ENCODE measurements at regions not wholly inside any gene's neighbourhood (a gene's known extent, or its start where the extent isn't known, plus 50 kb on each side); places are given as distances from the start of the nearest gene placed in this dataset.

DNA sequence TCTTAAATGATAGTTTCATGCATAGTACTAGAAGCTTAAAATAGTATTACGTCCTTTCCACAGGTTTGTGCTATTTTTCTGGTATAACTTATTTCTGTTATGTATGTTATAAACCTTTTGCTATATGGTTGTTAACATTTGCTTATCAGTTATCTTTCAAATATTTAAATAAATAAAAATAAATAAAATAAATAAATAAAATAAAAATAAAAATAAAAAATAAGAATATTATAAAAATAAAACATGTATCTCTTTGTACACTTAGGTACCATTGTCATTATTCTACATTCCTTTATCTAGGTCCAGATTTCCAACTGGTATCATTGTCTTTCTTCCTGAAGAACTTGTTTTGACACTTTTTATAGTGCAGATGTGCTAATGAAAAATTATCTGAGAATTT lies 1310.4 kb upstream of the SLC10A2 start:
- no peaks in the 10 kb centered on the region for H3K36me3 ChIP-seq (ENCODE audit: control insufficient read depth, insufficient read depth, low read length)
- no peak for TF ChIP-seq CTCF (IDR thresholded peaks at IDR 0.05; ENCODE audit: insufficient read depth, low read depth, low read length)
- no peak overlapping the region for H3K4me3 ChIP-seq (ENCODE audit: low read depth, low read length)
- no peak for DNase-seq (ENCODE audit: low read depth)
- ChIA-PET CTCF (no interaction called here), POLR2A (no interaction called here)
- H3K27me3 ChIP-seq (ENCODE audit: control insufficient read depth, insufficient read depth, low read length): no peaks in the 10 kb centered on the region

GRCh38 chr13:104375614-104376013 lies 1309.4 kb upstream of the SLC10A2 start:
- no peaks in the 10 kb centered on the region for H3K36me3 ChIP-seq (ENCODE audit: control insufficient read depth, insufficient read depth, low read length)
- no peaks in the 10 kb centered on the region for H3K27me3 ChIP-seq (ENCODE audit: control insufficient read depth, insufficient read depth, low read length)
- ChIA-PET CTCF (no interaction called here), POLR2A (no interaction called here)
- no peak for TF ChIP-seq CTCF (IDR thresholded peaks at IDR 0.05; ENCODE audit: insufficient read depth, low read depth, low read length)
- no peak overlapping the region for H3K4me3 ChIP-seq (ENCODE audit: low read depth, low read length)
- DNase-seq (ENCODE audit: low read depth): no peak

DNA sequence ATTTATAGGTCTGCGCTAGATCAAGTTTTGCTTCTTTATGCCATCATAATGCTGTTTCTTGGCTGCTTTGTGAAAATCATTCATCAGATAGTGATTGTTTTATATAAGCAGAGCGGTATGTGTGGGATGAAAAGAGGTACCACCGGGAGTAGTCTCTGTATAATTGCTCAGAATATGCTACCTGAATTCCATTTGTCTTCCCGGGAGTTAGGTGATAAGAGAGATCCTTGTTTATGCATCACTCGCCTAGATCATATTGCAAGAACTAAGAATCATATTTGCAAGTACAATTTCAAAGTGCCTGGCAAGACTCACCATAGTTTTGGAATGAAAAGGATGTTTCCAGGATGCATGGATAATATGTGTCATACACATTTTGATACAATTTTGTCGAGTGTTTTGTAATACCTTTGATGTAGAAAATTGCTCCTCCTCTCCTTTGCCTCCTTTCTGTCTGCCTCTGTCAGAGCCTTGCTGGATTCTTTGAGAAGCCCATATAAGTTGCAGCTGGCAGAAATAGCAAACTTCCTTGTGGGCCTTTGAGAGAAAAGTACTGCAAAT lies 1306.0 kb upstream of the SLC10A2 start:
- H3K36me3 ChIP-seq (ENCODE audit: control insufficient read depth, insufficient read depth, low read length): no peaks in the 10 kb centered on the region
- ChIA-PET CTCF (no interaction called here), POLR2A (no interaction called here)
- no peak for TF ChIP-seq CTCF (IDR thresholded peaks at IDR 0.05; ENCODE audit: insufficient read depth, low read depth, low read length)
- H3K4me3 ChIP-seq (ENCODE audit: low read depth, low read length): no peak overlapping the region
- H3K27me3 ChIP-seq (ENCODE audit: control insufficient read depth, insufficient read depth, low read length): no peaks in the 10 kb centered on the region
- DNase-seq (ENCODE audit: low read depth): no peak

DNA sequence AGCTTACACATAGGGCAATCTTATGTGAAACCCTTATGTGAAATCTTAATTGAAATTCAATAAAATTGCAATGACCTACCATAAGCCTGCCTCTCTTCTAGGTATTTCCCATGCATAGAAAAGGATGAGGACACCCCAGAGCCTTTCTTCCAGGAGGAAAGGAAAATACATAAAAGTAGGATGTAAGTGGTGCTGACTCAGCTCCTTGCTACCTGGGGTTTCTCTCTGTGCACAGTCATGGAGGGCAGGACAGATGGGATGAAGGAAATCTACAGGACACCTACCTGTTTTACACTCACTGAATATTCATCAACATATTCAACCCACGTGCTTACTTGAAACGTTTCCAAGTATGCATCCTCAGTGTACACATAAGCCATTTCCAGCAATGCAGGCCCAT lies 1299.2 kb upstream of the SLC10A2 start:
- TF ChIP-seq CTCF (IDR thresholded peaks at IDR 0.05; ENCODE audit: insufficient read depth, low read depth, low read length): no peak
- no peaks in the 10 kb centered on the region for H3K36me3 ChIP-seq (ENCODE audit: control insufficient read depth, insufficient read depth, low read length)
- H3K27me3 ChIP-seq (ENCODE audit: control insufficient read depth, insufficient read depth, low read length): no peaks in the 10 kb centered on the region
- POLR2A ChIA-PET: no interaction called here
- H3K4me3 ChIP-seq (ENCODE audit: low read depth, low read length): no peak overlapping the region
- DNase-seq (ENCODE audit: low read depth): no peak
- CTCF ChIA-PET: interaction anchor here (0.6 kb wide), 1 partner anchor 47 kb away, joined by 4 read pairs; no protein-coding TSS in a partner anchor

DNA sequence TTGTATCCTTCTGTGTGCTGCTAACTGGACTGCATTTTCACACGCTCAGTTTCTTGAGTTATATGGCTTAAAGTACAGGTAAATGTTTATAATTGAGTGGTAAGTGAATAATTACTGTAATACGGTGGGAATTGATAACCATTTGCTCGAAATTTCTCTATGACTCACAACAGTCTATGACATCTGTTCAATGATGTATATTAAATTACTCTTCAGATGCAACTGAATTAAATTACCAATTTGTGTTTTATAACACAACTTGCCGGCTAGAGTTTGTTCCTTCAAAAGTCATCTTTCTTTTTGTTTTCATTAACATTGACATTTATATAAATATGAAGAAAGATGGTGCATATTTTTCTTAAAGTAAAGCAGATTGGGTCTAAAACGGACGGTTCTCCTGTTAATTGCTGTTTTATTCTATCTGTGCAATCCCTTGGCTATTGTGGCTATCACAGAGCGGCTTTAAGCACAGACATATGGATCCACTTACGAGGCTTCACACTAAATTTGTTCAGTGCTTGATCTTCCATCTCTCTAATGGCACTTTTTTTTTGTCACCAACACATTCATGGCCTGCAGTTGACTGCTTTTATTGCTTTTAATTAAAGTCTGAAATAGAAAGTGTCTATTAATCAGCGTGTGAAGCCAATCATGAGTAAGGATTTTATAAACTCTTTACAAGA lies 1291.6 kb upstream of the SLC10A2 start:
- no peak for DNase-seq (ENCODE audit: low read depth)
- ChIA-PET POLR2A (no interaction called here), CTCF (no interaction called here)
- Histone ChIP-seq H3K27me3 (ENCODE audit: control insufficient read depth, insufficient read depth, low read length) (no peaks in the 10 kb centered on the region), H3K36me3 (ENCODE audit: control insufficient read depth, insufficient read depth, low read length) (no peaks in the 10 kb centered on the region), H3K4me3 (ENCODE audit: low read depth, low read length) (no peak overlapping the region)
- TF ChIP-seq CTCF (IDR thresholded peaks at IDR 0.05; ENCODE audit: insufficient read depth, low read depth, low read length): no peak

Data from BJ (cell line).